OCI-LY3 (cell line): ENCODE measurements at regions not wholly inside any gene's neighbourhood (a gene's known extent, or its start where the extent isn't known, plus 50 kb on each side); places are given as distances from the start of the nearest gene placed in this dataset.

ENCODE experiments used
- CTCF ChIP-seq: fragments of 200-600, 300-600 bp; sonication (generic); IDR thresholded peaks from 2 replicates; pipeline ENCODE4 v1.5.1; 2014; ENCODE audit warnings: antibody characterized with exemption, low read length, low read depth
- EZH2phosphoT487 ChIP-seq: fragments of 200-600 bp; shearing (Covaris generic); IDR thresholded peaks from 2 replicates; pipeline ENCODE4 v1.6.1; 2018; ENCODE audit warnings: antibody characterized with exemption, mixed run types, low read depth

GRCh38 chr1:8204826-8205225, 113.1 kb upstream of the SLC45A1 start:
- TF ChIP-seq EZH2phosphoT487 = no peak
- TF ChIP-seq CTCF = no peak
